ENCODE measurements at regions not wholly inside any gene's neighbourhood (a gene's known extent, or its start where the extent isn't known, plus 50 kb on each side); places are given as distances from the start of the nearest gene placed in this dataset.
"Not testable (repeated sequence)": the region's sequence is repeated elsewhere in the genome, so short reads cannot be mapped to it uniquely, and the experiment has no call there.

- DNase-seq (ENCODE audit: low read depth) = no peak
Observed at GRCh38 chr4:124426279-124426678, 286.3 kb downstream of the ANKRD50 start.

DNA sequence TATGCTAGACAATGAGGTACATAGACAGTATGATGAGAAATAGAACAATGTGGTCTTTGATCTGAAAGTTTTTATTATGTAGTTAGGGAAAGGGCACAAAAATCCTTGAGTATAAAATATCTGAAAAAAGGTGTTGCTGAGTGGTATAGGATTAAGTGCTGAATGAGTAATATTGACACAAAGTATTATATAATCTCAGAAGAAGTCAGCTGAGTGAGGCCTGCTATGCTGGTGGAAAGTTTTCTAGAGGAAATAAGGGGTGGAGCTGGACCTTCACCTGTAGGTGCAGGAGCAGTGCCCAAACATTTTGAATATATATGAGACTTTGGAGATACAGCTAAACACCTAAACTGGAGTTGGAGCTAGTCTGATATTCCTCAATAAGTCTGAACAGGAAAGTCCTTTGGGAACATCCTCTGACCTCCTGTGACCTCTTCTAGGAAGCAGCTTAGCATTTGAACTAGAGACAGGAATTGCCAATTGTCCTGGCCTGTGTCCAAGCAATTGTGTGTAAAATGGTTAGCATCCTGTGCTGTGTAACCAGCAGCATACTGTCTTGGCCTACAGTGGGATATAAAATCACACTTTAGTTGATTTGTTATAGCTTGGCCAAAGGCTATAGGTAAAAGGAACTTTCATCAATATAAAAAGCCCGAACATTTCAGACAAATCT lies 285.3 kb downstream of the ANKRD50 start:
- no peak for DNase-seq (ENCODE audit: low read depth)

DNA sequence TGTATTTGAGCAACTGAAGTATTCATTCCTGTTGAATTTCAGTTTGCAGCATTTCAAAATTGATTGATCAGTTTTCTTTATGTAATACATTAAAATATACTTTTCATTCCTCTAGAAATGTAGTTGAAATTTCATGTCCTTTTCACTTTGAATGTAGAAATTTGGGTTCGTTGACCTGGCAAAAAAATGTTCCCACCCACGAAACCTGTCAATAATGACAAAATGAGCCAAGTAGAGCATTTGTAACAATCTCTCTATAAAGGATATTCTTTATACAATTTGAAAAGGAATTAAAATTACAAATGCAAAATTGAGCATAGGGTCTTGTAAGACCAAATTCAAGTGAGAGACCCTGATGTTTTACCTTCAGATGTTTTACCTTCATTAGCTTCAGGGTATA lies 283.9 kb downstream of the ANKRD50 start:
- DNase-seq (ENCODE audit: low read depth) = no peak

- no peak for DNase-seq (ENCODE audit: low read depth)
Observed at GRCh38 chr4:124429746-124430250, 282.7 kb downstream of the ANKRD50 start.

DNA sequence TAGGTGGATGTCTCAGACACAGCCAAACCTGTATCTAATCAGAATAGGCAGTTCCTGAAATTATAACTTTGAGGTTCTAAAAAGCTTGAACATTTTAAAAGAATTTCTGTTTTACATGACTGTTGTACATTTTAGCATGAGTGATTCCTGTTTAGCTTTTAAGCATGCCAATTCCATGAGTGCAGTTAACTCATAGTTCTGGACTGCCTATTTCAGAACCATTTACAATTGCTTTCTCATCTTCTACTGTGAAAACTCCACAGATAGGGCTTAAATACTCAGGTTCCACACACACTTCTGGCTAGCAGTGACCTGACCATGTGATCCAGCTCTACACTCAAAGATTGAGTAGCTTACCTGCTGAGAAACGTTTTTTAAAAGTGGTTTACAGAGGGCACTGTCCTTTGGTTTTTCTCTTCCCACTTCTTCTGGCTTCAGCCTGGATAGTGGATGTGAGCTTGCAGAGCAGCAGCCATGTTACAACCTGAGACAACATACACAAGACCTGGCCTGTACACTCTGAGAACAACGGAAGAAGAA lies 280.8 kb downstream of the ANKRD50 start:
- DNase-seq (ENCODE audit: low read depth) = no peak

DNA sequence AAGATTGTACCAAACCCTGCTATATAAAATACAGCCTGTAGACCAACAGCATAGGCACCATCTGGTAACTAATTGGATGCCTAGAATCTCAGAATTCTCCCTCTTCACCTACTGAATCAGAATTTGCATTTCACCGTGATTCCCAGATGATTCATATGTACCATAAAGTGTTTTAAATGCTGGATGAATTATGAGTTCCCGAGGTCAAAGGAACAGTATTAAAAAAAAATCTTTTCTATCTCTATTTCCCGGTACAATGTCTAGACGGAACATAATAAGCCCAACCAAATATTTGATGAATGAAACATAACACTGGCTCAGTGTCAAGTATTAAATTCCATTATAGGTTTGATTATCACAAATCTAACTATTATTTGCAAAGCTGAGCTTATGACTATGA lies 280.0 kb downstream of the ANKRD50 start:
- DNase-seq (ENCODE audit: low read depth) = no peak

GRCh38 chr4:124433044-124433443 lies 279.5 kb downstream of the ANKRD50 start:
- DNase-seq (ENCODE audit: low read depth) = no peak

GRCh38 chr4:124433500-124433899 lies 279.0 kb downstream of the ANKRD50 start:
- no peak for DNase-seq (ENCODE audit: low read depth)

- no peak for DNase-seq (ENCODE audit: low read depth)
Observed at GRCh38 chr4:124435274-124435950, 277.1 kb downstream of the ANKRD50 start.

DNA sequence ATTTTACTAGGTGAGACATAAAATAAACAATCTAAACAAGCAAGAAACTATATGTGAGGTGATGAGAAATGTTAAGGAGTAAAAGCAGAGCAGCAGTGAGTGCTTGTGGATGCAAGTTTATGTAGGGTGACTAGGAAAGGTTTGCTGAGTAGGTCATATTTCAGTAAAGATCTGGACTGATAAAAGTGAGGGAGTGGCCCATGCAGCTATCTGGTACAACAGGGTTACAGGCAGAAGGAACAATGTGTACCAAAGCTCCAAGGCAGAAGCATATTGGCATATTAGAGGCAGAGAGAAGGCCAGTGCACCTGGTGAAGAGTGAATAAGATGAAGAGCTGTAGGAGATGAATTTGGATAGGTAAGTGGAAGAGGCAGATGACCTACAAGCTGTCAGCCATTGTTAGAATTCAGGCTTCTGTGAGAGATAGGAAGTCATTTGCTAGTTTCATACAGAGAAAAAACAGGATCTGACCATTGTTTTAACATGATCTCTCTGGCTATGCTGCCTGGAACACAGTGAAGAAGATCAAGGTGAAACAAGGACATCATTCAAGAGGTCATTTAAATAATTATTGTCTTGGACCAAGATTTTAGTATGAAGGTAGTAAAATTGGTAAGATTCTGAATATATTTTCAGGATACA lies 274.6 kb downstream of the ANKRD50 start:
- no peak for DNase-seq (ENCODE audit: low read depth)

GRCh38 chr4:124445071-124445470 lies 267.5 kb downstream of the ANKRD50 start:
- no peak for DNase-seq (ENCODE audit: low read depth)

GRCh38 chr4:124449881-124450280 lies 262.7 kb downstream of the ANKRD50 start:
- no peak for DNase-seq (ENCODE audit: low read depth)

GRCh38 chr4:124450851-124451250 lies 261.7 kb downstream of the ANKRD50 start:
- DNase-seq (ENCODE audit: low read depth) = no peak

GRCh38 chr4:124454772-124455270 lies 257.7 kb downstream of the ANKRD50 start:
- no peak for DNase-seq (ENCODE audit: low read depth)

GRCh38 chr4:124455671-124456070 lies 256.9 kb downstream of the ANKRD50 start:
- DNase-seq (ENCODE audit: low read depth) = no peak

GRCh38 chr4:124459196-124459940 lies 253.2 kb downstream of the ANKRD50 start:
- no peak for DNase-seq (ENCODE audit: low read depth)

GRCh38 chr4:124459941-124460310 lies 252.6 kb downstream of the ANKRD50 start:
- DNase-seq (ENCODE audit: low read depth) = no peak

DNA sequence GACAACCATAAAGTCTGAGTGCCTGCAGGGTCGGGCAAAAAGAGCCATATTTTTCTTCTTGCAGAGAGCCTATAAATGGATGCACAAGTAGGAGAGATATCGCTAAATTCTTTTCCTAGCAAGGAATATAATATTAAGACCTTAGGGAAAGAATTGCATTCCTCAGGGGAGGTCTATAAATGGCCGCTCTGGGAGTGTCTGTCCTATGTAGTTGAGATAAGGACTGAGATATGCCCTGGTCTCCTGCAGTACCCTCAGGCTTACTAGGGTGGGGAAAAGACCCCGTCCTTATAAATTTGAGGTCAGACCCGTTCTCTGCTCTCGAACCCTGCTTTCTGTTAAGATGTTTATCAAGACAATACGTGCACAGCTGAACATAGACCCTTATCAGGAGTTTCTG lies 250.9 kb downstream of the ANKRD50 start:
- DNase-seq (ENCODE audit: low read depth) = not testable (repeated sequence)

GRCh38 chr4:124462954-124463828 lies 249.3 kb downstream of the ANKRD50 start:
- DNase-seq (ENCODE audit: low read depth) = no peak

DNA sequence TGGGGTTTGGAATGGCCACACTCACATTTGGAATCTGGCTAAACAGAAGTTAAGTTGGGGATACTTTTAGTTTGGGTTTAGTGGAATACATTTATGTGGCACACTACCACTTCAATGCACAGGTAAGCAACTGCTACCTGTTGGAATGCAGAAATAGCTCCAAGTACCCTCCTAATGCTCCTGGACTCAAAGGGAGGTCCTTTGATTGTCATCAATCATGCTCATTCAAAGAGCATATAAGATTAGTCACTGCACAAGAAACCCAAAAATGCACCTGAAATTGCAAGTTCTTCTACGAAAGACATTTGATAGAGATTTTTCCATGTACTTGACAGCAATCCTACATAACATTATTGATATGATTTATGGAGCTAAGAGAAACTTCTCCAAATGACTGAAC lies 247.7 kb downstream of the ANKRD50 start:
- no peak for DNase-seq (ENCODE audit: low read depth)

DNA sequence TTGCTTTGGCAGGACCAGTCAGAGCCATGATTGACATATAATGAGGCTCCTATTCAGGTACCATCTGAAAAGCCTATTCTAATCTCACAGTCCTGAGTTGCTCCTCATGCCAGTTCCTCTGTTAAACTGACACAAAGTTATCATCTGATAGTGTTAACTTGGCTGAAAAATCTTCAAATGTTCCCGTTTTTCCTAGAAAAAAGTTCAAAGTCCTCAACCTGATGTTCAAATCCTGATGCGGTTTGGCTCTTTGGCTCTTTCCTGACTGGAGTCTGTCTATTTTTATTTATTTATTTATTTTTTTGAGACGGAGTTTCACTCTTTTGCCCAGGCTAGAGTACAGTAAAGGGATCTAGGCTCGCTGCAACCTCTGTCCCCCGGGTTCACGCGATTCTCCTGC lies 244.2 kb downstream of the ANKRD50 start:
- no peak for DNase-seq (ENCODE audit: low read depth)

All from stimulated activated CD8-positive, alpha-beta memory T cell treated with anti-CD3 and anti-CD28 coated beads, Interleukin-12 subunit alpha, Interleukin-12 subunit beta, amount 100 ng/mL, for 1 hour (primary cell).